ENCODE measurements at regions not wholly inside any gene's neighbourhood (a gene's known extent, or its start where the extent isn't known, plus 50 kb on each side); places are given as distances from the start of the nearest gene placed in this dataset.

- TF ChIP-seq CTCF (IDR thresholded peaks at IDR 0.05) (no peak), EP300 (IDR thresholded peaks at IDR 0.05) (no peak), POLR2A (IDR thresholded peaks at IDR 0.05) (no peak)
Measured at GRCh38 chr9:103707181-103707580, 386.9 kb upstream of the SMC2 start.
